SU-DHL-6 (cell line): ENCODE measurements at regions not wholly inside any gene's neighbourhood (a gene's known extent, or its start where the extent isn't known, plus 50 kb on each side); places are given as distances from the start of the nearest gene placed in this dataset.

Experiments used
- H2AFZ ChIP-seq: fragments of 200-600 bp; sonication (generic); 2 replicates; pipeline ENCODE4 v1.6.1; 2014; ENCODE audit warnings: low read depth, mild to moderate bottlenecking, moderate library complexity, mixed read lengths, antibody characterized with exemption, low read length; ENCODE audit not compliant: severe bottlenecking
- H3F3A ChIP-seq: fragments of 200-600 bp; shearing (Covaris generic); 2 replicates; pipeline ENCODE4 v1.6.0; 2016; ENCODE audit warnings: antibody characterized with exemption, mild to moderate bottlenecking; ENCODE audit not compliant: insufficient read depth
- H3K27ac ChIP-seq: fragments of 200-600 bp; sonication (generic); 2 replicates; pipeline ENCODE4 v1.5.1; 2016; ENCODE audit warnings: low read depth, mild to moderate bottlenecking, low read length, moderate library complexity, mixed read lengths
- H3K27me3 ChIP-seq: fragments of 200-600 bp; sonication (generic), shearing (Covaris generic); 2 replicates; pipeline ENCODE4 v1.6.0; 2014; ENCODE audit warnings: mild to moderate bottlenecking, low read length
- H3K36me3 ChIP-seq: fragments of 200-600 bp; sonication (generic); 2 replicates; pipeline ENCODE4 v1.6.1; 2014; ENCODE audit warnings: mild to moderate bottlenecking, low read length, mixed read lengths
- H3K4me2 ChIP-seq: fragments of 300-600, 200-600 bp; shearing (Covaris generic), sonication (generic); 2 replicates; pipeline ENCODE4 v1.6.0; 2014; ENCODE audit warnings: low read length, low read depth, mild to moderate bottlenecking; ENCODE audit not compliant: poor library complexity, severe bottlenecking
- H3K4me3 ChIP-seq: fragments of 200-600 bp; sonication (generic); 2 replicates; pipeline ENCODE4 v1.5.1; 2014; ENCODE audit warnings: antibody characterized with exemption, low read length, mild to moderate bottlenecking, mixed read lengths; ENCODE audit not compliant: insufficient read depth, poor library complexity, severe bottlenecking
- H3K79me2 ChIP-seq: fragments of 200-600 bp; sonication (generic); 2 replicates; pipeline ENCODE4 v1.6.1; 2014; ENCODE audit warnings: mild to moderate bottlenecking, low read length, moderate library complexity; ENCODE audit not compliant: insufficient read depth
- H3K9ac ChIP-seq: fragments of 200-600 bp; sonication (generic); 2 replicates; pipeline ENCODE4 v1.7.0; 2014; ENCODE audit warnings: mild to moderate bottlenecking, low read length
- H3K9me2 ChIP-seq: fragments of 200-600 bp; sonication (generic); replicated peaks from 2 replicates; pipeline ENCODE4 v1.6.1; 2014; ENCODE audit warnings: low read length; ENCODE audit not compliant: insufficient read depth
- H3K9me3 ChIP-seq: fragments of 200-600 bp; sonication (generic); 2 replicates; pipeline ENCODE4 v1.6.1; 2014; ENCODE audit warnings: low read length, mixed read lengths; ENCODE audit not compliant: insufficient read depth
- H4K20me1 ChIP-seq: fragments of 200-600 bp; sonication (generic); 2 replicates; pipeline ENCODE4 v1.6.1; 2014; ENCODE audit warnings: low read depth, mild to moderate bottlenecking, antibody characterized with exemption, low read length, moderate library complexity, mixed read lengths
- CTCF ChIP-seq: fragments of 200-600 bp; sonication (generic); IDR thresholded peaks from one replicate; pipeline ENCODE4 v1.5.1; 2017; ENCODE audit warnings: antibody characterized with exemption, mild to moderate bottlenecking, low read length, moderate library complexity; ENCODE audit not compliant: insufficient read depth, poor library complexity, severe bottlenecking
- EZH2phosphoT487 ChIP-seq: fragments of 200-600 bp; sonication (generic), shearing (Covaris generic); conservative IDR thresholded peaks from 2 replicates; pipeline ENCODE4 v1.6.1; 2018; ENCODE audit warnings: mild to moderate bottlenecking, antibody characterized with exemption, low read length, moderate library complexity, mixed read lengths

GRCh38 chr5:103847060-103847459 lies 284.5 kb upstream of the NUDT12 start:
- Histone ChIP-seq H3K79me2 (no peaks in the 10 kb centered on the region), H3K36me3 (no peaks in the 10 kb centered on the region), H3K27ac (no peak overlapping the region), H3K4me3 (no peak overlapping the region), H4K20me1 (no peaks in the 10 kb centered on the region), H3K4me2 (no peak overlapping the region), H3K27me3 (no peaks in the 10 kb centered on the region), H3K9me3 (no peaks in the 10 kb centered on the region), H3K9ac (no peak overlapping the region), H3F3A (no peaks in the 10 kb centered on the region), H3K9me2 (no peaks in the 10 kb centered on the region), H2AFZ (no peak overlapping the region)
- no peak for TF ChIP-seq CTCF
- TF ChIP-seq EZH2phosphoT487 = no peak

GRCh38 chr5:103842936-103843335 lies 280.3 kb upstream of the NUDT12 start:
- H3F3A ChIP-seq = no peaks in the 10 kb centered on the region
- no peak overlapping the region for H3K27ac ChIP-seq
- H3K4me2 ChIP-seq = no peak overlapping the region
- no peak for TF ChIP-seq EZH2phosphoT487
- TF ChIP-seq CTCF = no peak
- H3K9me3 ChIP-seq = no peaks in the 10 kb centered on the region
- no peak overlapping the region for H3K9ac ChIP-seq
- 0 out of 2 replicates have a peak, but pooled peaks cover 3% of the 10 kb centered on the region for H3K27me3 ChIP-seq
- H3K9me2 ChIP-seq = no peaks in the 10 kb centered on the region
- H4K20me1 ChIP-seq = no peaks in the 10 kb centered on the region
- no peak overlapping the region for H3K4me3 ChIP-seq
- no peaks in the 10 kb centered on the region for H3K36me3 ChIP-seq
- H2AFZ ChIP-seq = no peak overlapping the region
- H3K79me2 ChIP-seq = no peaks in the 10 kb centered on the region

- TF ChIP-seq CTCF (no peak), EZH2phosphoT487 (no peak)
- Histone ChIP-seq H3K4me3 (no peak overlapping the region), H3K79me2 (no peaks in the 10 kb centered on the region), H3K4me2 (no peak overlapping the region), H3K9me3 (no peaks in the 10 kb centered on the region), H3K9ac (no peak overlapping the region), H3K27ac (no peak overlapping the region), H3K27me3 (0 out of 2 replicates have a peak, but pooled peaks cover 3% of the 10 kb centered on the region), H3K36me3 (no peaks in the 10 kb centered on the region), H3K9me2 (no peaks in the 10 kb centered on the region), H4K20me1 (no peaks in the 10 kb centered on the region), H2AFZ (no peak overlapping the region), H3F3A (no peaks in the 10 kb centered on the region)
Observed at GRCh38 chr5:103840600-103840999, 278.0 kb upstream of the NUDT12 start.
